ENCODE measurements at regions not wholly inside any gene's neighbourhood (a gene's known extent, or its start where the extent isn't known, plus 50 kb on each side); places are given as distances from the start of the nearest gene placed in this dataset.

DNA sequence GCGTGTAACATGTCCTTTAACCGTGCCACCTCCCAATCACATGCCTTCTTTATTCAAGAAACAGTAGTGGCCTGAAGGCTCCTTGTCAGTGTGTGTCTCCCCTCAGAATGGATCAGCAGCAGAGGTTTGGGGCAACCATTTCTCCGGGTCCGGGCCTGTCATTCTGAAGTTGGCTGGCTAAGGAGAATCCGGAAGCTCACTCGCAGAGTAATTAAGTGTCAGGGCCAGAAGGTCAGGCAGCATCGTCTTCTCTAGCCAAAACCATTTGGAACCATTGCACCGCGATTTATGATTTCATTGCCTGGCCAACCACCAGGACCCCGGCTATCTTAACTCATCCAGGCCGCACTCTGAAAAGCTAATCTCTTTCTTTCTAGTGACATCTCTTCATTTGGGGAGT lies 550.8 kb downstream of the EFNB2 start:
- DNase-seq = no peak
- 89 to 92% methylated on average over 9 to 11 of the region's 11 CpGs for WGBS, 2 experiments (ENCODE audit: insufficient coverage in 1 of 2, insufficient read length in 1 of 2)
- H3K27me3 Mint-ChIP-seq (ENCODE audit: insufficient read depth) = no peaks in the 10 kb centered on the region
- Histone ChIP-seq H3K4me3 (ENCODE audit: low read length) (no peak overlapping the region), H3K4me1 (ENCODE audit: control insufficient read depth, insufficient read depth, low read length) (no peaks in the 10 kb centered on the region), H3K9me3 (ENCODE audit: control insufficient read depth, low read length) (no peaks in the 10 kb centered on the region), H3K27me3 (ENCODE audit: control insufficient read depth, insufficient read depth, low read length, poor library complexity, severe bottlenecking) (no peaks in the 10 kb centered on the region), H3K36me3 (ENCODE audit: control insufficient read depth, insufficient read depth, low read length) (no peaks in the 10 kb centered on the region), H3K9ac (ENCODE audit: extremely low read depth, low read length, poor library complexity, severe bottlenecking) (no peak overlapping the region), H3K27ac (ENCODE audit: low read depth, low read length) (no peak overlapping the region)
- H3K27ac Mint-ChIP-seq = no peak overlapping the region
- no peak overlapping the region for H3K4me3 Mint-ChIP-seq
- H3K36me3 Mint-ChIP-seq (ENCODE audit: low read depth) = no peaks in the 10 kb centered on the region
- no peak for TF ChIP-seq CTCF (conservative IDR thresholded peaks at IDR 0.05)
- H3K4me1 Mint-ChIP-seq = peaks cover 6% of the 10 kb centered on the region
- H3K9me3 Mint-ChIP-seq = no peaks in the 10 kb centered on the region

- Mint-ChIP-seq H3K36me3 (ENCODE audit: low read depth) (no peaks in the 10 kb centered on the region), H3K4me1 (peaks cover 9% of the 10 kb centered on the region), H3K9me3 (no peaks in the 10 kb centered on the region), H3K4me3 (no peak overlapping the region), H3K27ac (no peak overlapping the region), H3K27me3 (ENCODE audit: insufficient read depth) (no peaks in the 10 kb centered on the region)
- 94% methylated on average over 3 of the region's 3 CpGs; no CpG with 5 or more reads in 1 of the 2 experiments for WGBS, 2 experiments (ENCODE audit: insufficient coverage in 1 of 2, insufficient read length in 1 of 2)
- no peak for DNase-seq
- no peaks in the 10 kb centered on the region for H3K27me3 ChIP-seq (ENCODE audit: control insufficient read depth, insufficient read depth, low read length, poor library complexity, severe bottlenecking)
- no peak overlapping the region for H3K4me3 ChIP-seq (ENCODE audit: low read length)
- H3K36me3 ChIP-seq (ENCODE audit: control insufficient read depth, insufficient read depth, low read length) = no peaks in the 10 kb centered on the region
- TF ChIP-seq CTCF (conservative IDR thresholded peaks at IDR 0.05) = no peak
- H3K9me3 ChIP-seq (ENCODE audit: control insufficient read depth, low read length) = no peaks in the 10 kb centered on the region
- no peak overlapping the region for H3K27ac ChIP-seq (ENCODE audit: low read depth, low read length)
- no peaks in the 10 kb centered on the region for H3K4me1 ChIP-seq (ENCODE audit: control insufficient read depth, insufficient read depth, low read length)
- no peak overlapping the region for H3K9ac ChIP-seq (ENCODE audit: extremely low read depth, low read length, poor library complexity, severe bottlenecking)
Observed at GRCh38 chr13:105984236-105984635, 551.2 kb downstream of the EFNB2 start.

DNA sequence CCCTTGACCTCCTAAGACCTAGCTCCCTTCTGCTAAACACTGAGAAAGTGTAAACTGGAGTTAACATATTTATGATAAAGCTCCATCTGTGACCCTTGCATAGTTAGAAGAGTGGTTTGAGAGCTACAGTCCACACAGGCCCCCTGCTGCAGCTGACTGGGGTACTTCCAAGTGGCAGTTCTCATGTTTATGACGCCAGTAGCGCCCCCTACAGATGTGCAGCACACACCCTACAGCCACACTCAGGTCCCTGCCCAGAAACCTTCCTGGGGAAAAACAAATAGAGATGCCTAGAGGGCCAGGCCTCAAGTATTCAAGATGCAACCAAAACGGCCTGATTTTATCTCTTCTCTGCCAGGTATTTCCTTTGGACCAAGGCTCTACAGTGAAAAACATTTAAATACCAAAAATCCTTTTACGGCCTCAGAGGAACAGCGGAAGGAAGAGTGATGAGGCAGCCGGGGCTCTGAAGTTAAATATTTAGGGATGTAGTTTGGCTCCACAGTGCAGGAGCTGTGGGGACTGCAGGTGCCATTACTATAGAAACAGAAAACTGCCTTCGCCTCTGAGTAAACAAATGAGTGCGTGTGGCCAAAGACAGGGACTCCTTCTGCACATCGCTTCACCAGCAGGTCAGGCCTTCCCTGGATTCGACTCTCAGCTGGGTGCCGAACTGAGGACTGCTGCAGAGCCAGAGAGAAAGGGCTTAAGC lies 553.1 kb downstream of the EFNB2 start:
- Mint-ChIP-seq H3K4me3 (no peak overlapping the region), H3K27me3 (ENCODE audit: insufficient read depth) (no peaks in the 10 kb centered on the region), H3K27ac (no peak overlapping the region), H3K4me1 (peaks cover 9% of the 10 kb centered on the region), H3K9me3 (peaks cover 3% of the 10 kb centered on the region), H3K36me3 (ENCODE audit: low read depth) (peaks cover 5% of the 10 kb centered on the region)
- Histone ChIP-seq H3K9me3 (ENCODE audit: control insufficient read depth, low read length) (no peaks in the 10 kb centered on the region), H3K27ac (ENCODE audit: low read depth, low read length) (no peak overlapping the region), H3K27me3 (ENCODE audit: control insufficient read depth, insufficient read depth, low read length, poor library complexity, severe bottlenecking) (no peaks in the 10 kb centered on the region), H3K9ac (ENCODE audit: extremely low read depth, low read length, poor library complexity, severe bottlenecking) (no peak overlapping the region), H3K36me3 (ENCODE audit: control insufficient read depth, insufficient read depth, low read length) (no peaks in the 10 kb centered on the region), H3K4me3 (ENCODE audit: low read length) (no peak overlapping the region), H3K4me1 (ENCODE audit: control insufficient read depth, insufficient read depth, low read length) (no peaks in the 10 kb centered on the region)
- WGBS, 2 experiments (ENCODE audit: insufficient coverage in 1 of 2, insufficient read length in 1 of 2) = 83 to 89% methylated on average over 6 to 11 of the region's 11 CpGs
- peak; percentile 72 for TF ChIP-seq CTCF (conservative IDR thresholded peaks at IDR 0.05)
- DNase-seq = peak; percentile 83

All from endodermal cell (in vitro differentiated cells).